Muscle of leg (tissue), 3 donors: ENCODE measurements at regions not wholly inside any gene's neighbourhood (a gene's known extent, or its start where the extent isn't known, plus 50 kb on each side); places are given as distances from the start of the nearest gene placed in this dataset.
A peak's percentile ranks its signal among the peaks of the same experiment; 100 is the strongest.
"Not testable (repeated sequence)": the region's sequence is repeated elsewhere in the genome, so short reads cannot be mapped to it uniquely, and the experiment has no call there.

Source experiments
- DNase-seq: peaks from one replicate; pipeline ENCODE4 v3.0.0; 2013
- H3K27ac ChIP-seq: one replicate; pipeline ENCODE4 v1.5.1; 2013; ENCODE audit warnings: mild to moderate bottlenecking, low read length, control low read depth
- H3K27me3 ChIP-seq: one replicate; pipeline ENCODE4 v1.6.1; 2013; ENCODE audit warnings: low read length; ENCODE audit not compliant: control insufficient read depth, insufficient read depth
- H3K36me3 ChIP-seq: one replicate; pipeline ENCODE4 v1.6.1; 2013; ENCODE audit warnings: low read length; ENCODE audit not compliant: control insufficient read depth, insufficient read depth
- H3K4me1 ChIP-seq: one replicate; pipeline ENCODE4 v1.6.1; 2013; ENCODE audit warnings: low read length; ENCODE audit not compliant: control insufficient read depth, insufficient read depth
- H3K4me3 ChIP-seq: one replicate; pipeline ENCODE4 v1.5.1; 2013; ENCODE audit warnings: low read length, control low read depth
- H3K9me3 ChIP-seq: replicated peaks from 2 replicates; pipeline ENCODE4 v1.6.1; 2013; ENCODE audit warnings: low read depth, low read length; ENCODE audit not compliant: control insufficient read depth
- WGBS: methylation state at CpG from one replicate; pipeline ENCODE4 v1.1.5; 2013; ENCODE audit warnings: missing lambda C conversion rate; ENCODE audit not compliant: insufficient coverage; 5-methylcytosine and 5-hydroxymethylcytosine counted together

GRCh38 chrX:140138492-140138891 lies 173.2 kb upstream of the CXorf66 start:
- not testable (repeated sequence) for H3K9me3 ChIP-seq, H3K4me1 ChIP-seq, H3K4me3 ChIP-seq, H3K27ac ChIP-seq, H3K27me3 ChIP-seq, DNase-seq, H3K36me3 ChIP-seq
- WGBS, result 82% methylated on average over 5 of the region's 9 CpGs

DNA sequence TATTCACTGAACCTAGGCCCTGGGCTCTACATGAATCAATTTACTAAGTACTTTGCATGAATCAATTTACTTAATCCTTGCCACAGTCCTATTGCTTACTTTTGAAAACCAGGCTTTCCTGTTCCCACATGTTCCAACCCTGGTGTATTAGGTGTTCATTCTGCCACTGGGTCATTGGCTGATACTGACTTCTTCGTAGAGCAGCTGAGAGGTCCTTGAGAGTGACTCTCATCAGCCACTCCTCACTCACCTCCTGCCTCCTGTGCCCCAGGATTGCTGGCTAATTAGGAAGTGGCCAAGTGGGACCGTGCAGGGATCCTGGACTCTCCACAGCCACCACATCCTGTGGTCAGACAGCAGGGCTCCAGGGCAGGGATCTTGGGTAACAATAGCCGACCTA lies 172.7 kb upstream of the CXorf66 start:
- H3K36me3 ChIP-seq, H3K4me3 ChIP-seq, H3K4me1 ChIP-seq, H3K9me3 ChIP-seq, DNase-seq, H3K27ac ChIP-seq, H3K27me3 ChIP-seq: not testable (repeated sequence)
- no CpG with 5 or more reads among the region's 3 CpGs for WGBS

- WGBS, result no CpG with 5 or more reads among the region's 2 CpGs
- Histone ChIP-seq H3K9me3 (no peaks in the 10 kb centered on the region), H3K4me3 (no peak overlapping the region), H3K36me3 (no peaks in the 10 kb centered on the region), H3K27me3 (no peaks in the 10 kb centered on the region), H3K27ac (no peak overlapping the region), H3K4me1 (no peaks in the 10 kb centered on the region)
- DNase-seq, result no peak
These were observed 167.6 kb upstream of the CXorf66 start for GRCh38 chrX:140132937-140133336.

DNA sequence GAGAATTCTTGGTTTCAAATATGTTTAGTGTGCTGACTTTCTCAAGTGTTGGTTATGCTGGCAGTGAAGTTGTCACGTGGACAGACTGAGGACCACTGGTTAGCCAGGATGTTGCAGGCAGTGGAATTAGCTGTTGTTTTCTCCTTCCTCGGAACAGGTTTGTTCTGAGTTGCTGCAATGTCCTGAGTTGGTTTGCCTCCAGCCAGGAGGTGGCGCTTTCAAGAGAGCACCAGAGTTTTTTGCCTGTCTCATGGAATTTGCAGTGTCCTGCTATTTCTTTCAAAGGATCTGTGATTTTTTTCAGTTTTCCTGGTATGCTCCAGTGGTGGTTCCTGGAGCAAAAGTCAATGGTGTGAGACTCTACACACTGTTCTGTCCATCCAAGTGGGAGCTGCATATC lies 158.1 kb upstream of the CXorf66 start:
- no peaks in the 10 kb centered on the region for H3K9me3 ChIP-seq
- H3K4me1 ChIP-seq, result no peaks in the 10 kb centered on the region
- no peak for DNase-seq
- H3K4me3 ChIP-seq, result no peak overlapping the region
- 14% methylated on average over 1 of the region's 3 CpGs for WGBS
- H3K27me3 ChIP-seq, result peaks cover 3% of the 10 kb centered on the region
- H3K36me3 ChIP-seq, result no peaks in the 10 kb centered on the region
- H3K27ac ChIP-seq, result no peak overlapping the region

GRCh38 chrX:140114059-140114458 lies 148.7 kb upstream of the CXorf66 start:
- H3K4me3 ChIP-seq, H3K27ac ChIP-seq, DNase-seq, H3K9me3 ChIP-seq, H3K36me3 ChIP-seq, H3K4me1 ChIP-seq, H3K27me3 ChIP-seq: not testable (repeated sequence)
- no CpG with 5 or more reads among the region's 1 CpG for WGBS

GRCh38 chrX:140110081-140110650 lies 144.8 kb upstream of the CXorf66 start:
- Histone ChIP-seq H3K27me3 (no peaks in the 10 kb centered on the region), H3K36me3 (no peaks in the 10 kb centered on the region), H3K4me1 (no peaks in the 10 kb centered on the region), H3K27ac (no peak overlapping the region), H3K9me3 (no peaks in the 10 kb centered on the region), H3K4me3 (no peak overlapping the region)
- DNase-seq, result no peak
- WGBS, result no CpG with 5 or more reads among the region's 1 CpG

- Histone ChIP-seq H3K36me3 (no peaks in the 10 kb centered on the region), H3K27ac (no peak overlapping the region), H3K4me3 (no peak overlapping the region), H3K9me3 (no peaks in the 10 kb centered on the region), H3K4me1 (no peaks in the 10 kb centered on the region), H3K27me3 (peaks cover 3% of the 10 kb centered on the region)
- DNase-seq, result no peak
- no CpG with 5 or more reads among the region's 3 CpGs for WGBS
These were observed 139.4 kb upstream of the CXorf66 start for GRCh38 chrX:140104760-140105159.

DNA sequence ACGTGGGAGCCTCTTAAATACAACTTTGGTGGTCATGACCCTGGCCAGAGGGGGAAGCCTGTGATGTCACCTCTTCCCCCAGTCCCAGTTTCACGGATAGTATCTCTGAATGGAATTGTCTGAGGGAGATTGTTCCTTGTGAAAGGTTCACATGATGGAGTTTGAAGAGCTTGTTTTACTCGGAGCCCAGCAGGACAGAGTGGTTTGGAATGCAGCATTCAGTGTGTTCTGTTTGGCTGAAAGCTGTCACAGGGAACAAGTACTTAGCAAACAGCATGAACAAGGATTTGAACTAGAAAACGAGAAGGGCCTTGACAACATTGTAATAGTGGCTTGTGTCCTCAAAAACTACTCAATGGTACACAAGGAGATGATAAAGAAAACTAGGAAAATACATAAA lies 133.9 kb upstream of the CXorf66 start:
- Histone ChIP-seq H3K27ac (no peak overlapping the region), H3K9me3 (no peaks in the 10 kb centered on the region), H3K36me3 (no peaks in the 10 kb centered on the region), H3K4me1 (no peaks in the 10 kb centered on the region), H3K4me3 (no peak overlapping the region), H3K27me3 (peaks cover 6% of the 10 kb centered on the region)
- DNase-seq, result no peak
- WGBS, result 4% methylated on average over 2 of the region's 4 CpGs

DNA sequence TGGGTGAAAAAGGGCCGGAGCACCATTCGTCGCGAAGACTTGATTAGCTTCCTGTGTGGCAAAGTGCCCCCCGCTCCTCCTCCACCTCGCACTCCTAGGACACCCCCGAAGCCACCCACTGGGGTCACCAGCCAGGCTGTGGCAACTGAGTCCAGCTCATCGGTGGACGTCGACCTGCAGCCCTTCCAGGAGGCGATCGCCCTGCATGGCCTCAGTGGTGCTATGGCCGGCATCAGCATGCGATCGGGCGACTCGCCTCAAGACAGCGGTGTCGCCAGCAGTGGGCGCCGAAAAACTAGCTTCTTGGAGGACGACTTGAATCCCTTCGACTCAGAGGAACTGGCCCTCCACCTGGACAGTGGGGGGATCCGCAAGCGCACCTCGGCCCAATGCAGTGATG lies 126.8 kb upstream of the CXorf66 start:
- H3K9me3 ChIP-seq, result no peaks in the 10 kb centered on the region
- no peaks in the 10 kb centered on the region for H3K36me3 ChIP-seq
- H3K4me1 ChIP-seq, result peaks cover 5% of the 10 kb centered on the region
- peaks cover 25% of the 10 kb centered on the region for H3K27me3 ChIP-seq
- 86% methylated on average over 26 of the region's 26 CpGs for WGBS
- no peak for DNase-seq
- no peak overlapping the region for H3K4me3 ChIP-seq
- no peak overlapping the region for H3K27ac ChIP-seq

GRCh38 chrX:140091125-140091886 lies 126.0 kb upstream of the CXorf66 start:
- peaks cover 25% of the 10 kb centered on the region for H3K27me3 ChIP-seq
- no peak for DNase-seq

GRCh38 chrX:140090800-140091124 lies 125.4 kb upstream of the CXorf66 start:
- DNase-seq, result no peak
- Histone ChIP-seq H3K36me3 (no peaks in the 10 kb centered on the region), H3K4me1 (peaks cover 5% of the 10 kb centered on the region), H3K27ac (no peak overlapping the region), H3K27me3 (peaks cover 27% of the 10 kb centered on the region), H3K4me3 (peak overlapping the region; percentile 24), H3K9me3 (no peaks in the 10 kb centered on the region)
- WGBS, result 49% methylated on average over 7 of the region's 15 CpGs

More at GRCh38 chrX:140091125-140091886, 126.0 kb upstream of the CXorf66 start:
- peak overlapping the region; percentile 24 for H3K4me3 ChIP-seq
- H3K9me3 ChIP-seq, result no peaks in the 10 kb centered on the region
- H3K27ac ChIP-seq, result no peak overlapping the region
- H3K36me3 ChIP-seq, result no peaks in the 10 kb centered on the region
- peaks cover 5% of the 10 kb centered on the region for H3K4me1 ChIP-seq
- WGBS, result 24% methylated on average over 87 of the region's 88 CpGs
